ENCODE measurements at regions not wholly inside any gene's neighbourhood (a gene's known extent, or its start where the extent isn't known, plus 50 kb on each side); places are given as distances from the start of the nearest gene placed in this dataset.

DNA sequence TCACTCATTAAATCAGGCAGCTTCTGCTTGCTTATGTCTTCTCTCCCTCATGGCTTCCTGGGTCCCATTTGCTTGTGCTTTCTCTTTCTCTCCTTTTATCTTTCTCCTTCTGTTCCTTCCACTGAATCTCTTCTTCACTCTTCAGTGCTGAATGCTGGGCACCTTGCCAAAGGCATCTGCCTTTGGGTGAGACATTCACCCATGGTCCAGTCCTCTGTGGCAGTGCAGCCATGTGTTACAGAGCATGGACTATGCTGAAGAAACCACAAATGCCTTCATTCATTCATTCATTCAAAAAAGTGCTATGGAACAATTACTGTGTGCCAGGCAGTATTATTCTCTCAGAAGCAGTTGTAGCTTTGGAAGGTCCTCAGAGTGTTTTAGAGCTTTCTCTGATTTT is 344.4 kb upstream of the STXBP6 start:
- Histone ChIP-seq H3K4me3 (no peak overlapping the region), H3K4me2 (no peak overlapping the region), H3K9me3 (no peaks in the 10 kb centered on the region), H3K27ac (no peak overlapping the region), H3K4me1 (no peaks in the 10 kb centered on the region)
- no peak for ATAC-seq
- CTCF ChIA-PET = no interaction called here
- no peak for FAIRE-seq
- TF ChIP-seq CBX2 (IDR thresholded peaks at IDR 0.05; ENCODE audit: borderline replicate concordance, low read depth) (no peak), HDAC2 (IDR thresholded peaks at IDR 0.05) (no peak), CHD2 (IDR thresholded peaks at IDR 0.05; ENCODE audit: low read length, partially characterized antibody) (no peak), RAD21 (conservative IDR thresholded peaks at IDR 0.05 in 1 of 2, IDR thresholded peaks at IDR 0.05 in 1 of 2) (no peak), SMC3 (IDR thresholded peaks at IDR 0.05) (no peak), ZC3H11A (IDR thresholded peaks at IDR 0.05) (no peak)
- TF ChIP-seq, protein P1, sequence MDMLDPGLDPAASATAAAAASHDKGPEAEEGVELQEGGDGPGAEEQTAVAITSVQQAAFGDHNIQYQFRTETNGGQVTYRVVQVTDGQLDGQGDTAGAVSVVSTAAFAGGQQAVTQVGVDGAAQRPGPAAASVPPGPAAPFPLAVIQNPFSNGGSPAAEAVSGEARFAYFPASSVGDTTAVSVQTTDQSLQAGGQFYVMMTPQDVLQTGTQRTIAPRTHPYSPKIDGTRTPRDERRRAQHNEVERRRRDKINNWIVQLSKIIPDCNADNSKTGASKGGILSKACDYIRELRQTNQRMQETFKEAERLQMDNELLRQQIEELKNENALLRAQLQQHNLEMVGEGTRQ (IDR thresholded peaks at IDR 0.05) = no peak
- TF ChIP-seq, protein P2, sequence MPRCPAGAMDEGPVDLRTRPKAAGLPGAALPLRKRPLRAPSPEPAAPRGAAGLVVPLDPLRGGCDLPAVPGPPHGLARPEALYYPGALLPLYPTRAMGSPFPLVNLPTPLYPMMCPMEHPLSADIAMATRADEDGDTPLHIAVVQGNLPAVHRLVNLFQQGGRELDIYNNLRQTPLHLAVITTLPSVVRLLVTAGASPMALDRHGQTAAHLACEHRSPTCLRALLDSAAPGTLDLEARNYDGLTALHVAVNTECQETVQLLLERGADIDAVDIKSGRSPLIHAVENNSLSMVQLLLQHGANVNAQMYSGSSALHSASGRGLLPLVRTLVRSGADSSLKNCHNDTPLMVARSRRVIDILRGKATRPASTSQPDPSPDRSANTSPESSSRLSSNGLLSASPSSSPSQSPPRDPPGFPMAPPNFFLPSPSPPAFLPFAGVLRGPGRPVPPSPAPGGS (IDR thresholded peaks at IDR 0.05) = no peak
- DNase-seq (ENCODE audit: low read depth in 1 of 2, low spot score in 1 of 2) = no peak
- POLR2A ChIA-PET = no interaction called here

DNA sequence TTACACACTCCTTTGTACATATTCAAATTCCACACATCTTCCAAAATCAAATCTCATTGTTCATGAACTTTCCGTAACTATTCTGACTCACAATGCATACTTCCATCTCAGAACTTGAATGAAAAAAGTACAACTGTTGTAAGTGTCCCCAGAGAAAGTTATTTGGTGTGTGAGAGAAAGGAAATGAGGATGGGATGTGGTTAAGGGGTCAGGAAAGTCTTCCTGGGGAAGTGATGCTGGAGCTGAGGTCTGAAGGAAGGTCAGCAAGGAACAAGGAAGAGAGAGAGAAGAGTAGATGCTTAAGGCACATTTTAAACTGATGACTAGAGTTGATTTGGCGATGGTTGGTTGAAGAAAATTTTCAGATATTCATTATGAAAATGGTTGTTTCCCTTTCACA is 340.0 kb upstream of the STXBP6 start:
- POLR2A ChIA-PET = no interaction called here
- Histone ChIP-seq H3K27ac (no peak overlapping the region), H3K9me3 (no peaks in the 10 kb centered on the region), H3K4me3 (no peak overlapping the region), H3K4me1 (no peaks in the 10 kb centered on the region), H3K4me2 (no peak overlapping the region)
- CTCF ChIA-PET = interaction anchor here (1.3 kb wide), 1 partner anchor 11 kb away, joined by 3 read pairs; no protein-coding TSS in a partner anchor
- TF ChIP-seq CBX2 (IDR thresholded peaks at IDR 0.05; ENCODE audit: borderline replicate concordance, low read depth) (no peak), SMC3 (IDR thresholded peaks at IDR 0.05) (no peak), POLR2A (IDR thresholded peaks at IDR 0.05; ENCODE audit: low read length) (no peak), KDM5A (IDR thresholded peaks at IDR 0.05) (no peak), FOSB (CRISPR knock-in tag; IDR thresholded peaks at IDR 0.05) (no peak), ZSCAN20 (CRISPR knock-in tag; IDR thresholded peaks at IDR 0.05) (no peak), BHLHE40 (IDR thresholded peaks at IDR 0.05; ENCODE audit: low read depth, low read length) (no peak), SREBF2 (IDR thresholded peaks at IDR 0.05) (no peak), NPAS2 (CRISPR knock-in tag; IDR thresholded peaks at IDR 0.05; ENCODE audit: borderline replicate concordance) (no peak), HOXB5 (CRISPR knock-in tag; IDR thresholded peaks at IDR 0.05) (no peak), ZC3H11A (IDR thresholded peaks at IDR 0.05) (no peak)
- TF ChIP-seq, protein P3, sequence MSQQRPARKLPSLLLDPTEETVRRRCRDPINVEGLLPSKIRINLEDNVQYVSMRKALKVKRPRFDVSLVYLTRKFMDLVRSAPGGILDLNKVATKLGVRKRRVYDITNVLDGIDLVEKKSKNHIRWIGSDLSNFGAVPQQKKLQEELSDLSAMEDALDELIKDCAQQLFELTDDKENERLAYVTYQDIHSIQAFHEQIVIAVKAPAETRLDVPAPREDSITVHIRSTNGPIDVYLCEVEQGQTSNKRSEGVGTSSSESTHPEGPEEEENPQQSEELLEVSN (IDR thresholded peaks at IDR 0.05; ENCODE audit: borderline replicate concordance, low read depth) = no peak
- TF ChIP-seq, protein P4, sequence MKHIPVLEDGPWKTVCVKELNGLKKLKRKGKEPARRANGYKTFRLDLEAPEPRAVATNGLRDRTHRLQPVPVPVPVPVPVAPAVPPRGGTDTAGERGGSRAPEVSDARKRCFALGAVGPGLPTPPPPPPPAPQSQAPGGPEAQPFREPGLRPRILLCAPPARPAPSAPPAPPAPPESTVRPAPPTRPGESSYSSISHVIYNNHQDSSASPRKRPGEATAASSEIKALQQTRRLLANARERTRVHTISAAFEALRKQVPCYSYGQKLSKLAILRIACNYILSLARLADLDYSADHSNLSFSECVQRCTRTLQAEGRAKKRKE (CRISPR knock-in tag; IDR thresholded peaks at IDR 0.05; ENCODE audit: low read depth) = no peak
- TF ChIP-seq, protein P5, sequence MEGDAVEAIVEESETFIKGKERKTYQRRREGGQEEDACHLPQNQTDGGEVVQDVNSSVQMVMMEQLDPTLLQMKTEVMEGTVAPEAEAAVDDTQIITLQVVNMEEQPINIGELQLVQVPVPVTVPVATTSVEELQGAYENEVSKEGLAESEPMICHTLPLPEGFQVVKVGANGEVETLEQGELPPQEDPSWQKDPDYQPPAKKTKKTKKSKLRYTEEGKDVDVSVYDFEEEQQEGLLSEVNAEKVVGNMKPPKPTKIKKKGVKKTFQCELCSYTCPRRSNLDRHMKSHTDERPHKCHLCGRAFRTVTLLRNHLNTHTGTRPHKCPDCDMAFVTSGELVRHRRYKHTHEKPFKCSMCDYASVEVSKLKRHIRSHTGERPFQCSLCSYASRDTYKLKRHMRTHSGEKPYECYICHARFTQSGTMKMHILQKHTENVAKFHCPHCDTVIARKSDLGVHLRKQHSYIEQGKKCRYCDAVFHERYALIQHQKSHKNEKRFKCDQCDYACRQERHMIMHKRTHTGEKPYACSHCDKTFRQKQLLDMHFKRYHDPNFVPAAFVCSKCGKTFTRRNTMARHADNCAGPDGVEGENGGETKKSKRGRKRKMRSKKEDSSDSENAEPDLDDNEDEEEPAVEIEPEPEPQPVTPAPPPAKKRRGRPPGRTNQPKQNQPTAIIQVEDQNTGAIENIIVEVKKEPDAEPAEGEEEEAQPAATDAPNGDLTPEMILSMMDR (IDR thresholded peaks at IDR 0.05) = no peak
- no peak for ATAC-seq
- FAIRE-seq = no peak
- no peak for DNase-seq (ENCODE audit: low read depth in 1 of 2, low spot score in 1 of 2)
- WGBS (ENCODE audit: missing lambda C conversion rate) = 1% methylated on average over 2 of the region's 2 CpGs

DNA sequence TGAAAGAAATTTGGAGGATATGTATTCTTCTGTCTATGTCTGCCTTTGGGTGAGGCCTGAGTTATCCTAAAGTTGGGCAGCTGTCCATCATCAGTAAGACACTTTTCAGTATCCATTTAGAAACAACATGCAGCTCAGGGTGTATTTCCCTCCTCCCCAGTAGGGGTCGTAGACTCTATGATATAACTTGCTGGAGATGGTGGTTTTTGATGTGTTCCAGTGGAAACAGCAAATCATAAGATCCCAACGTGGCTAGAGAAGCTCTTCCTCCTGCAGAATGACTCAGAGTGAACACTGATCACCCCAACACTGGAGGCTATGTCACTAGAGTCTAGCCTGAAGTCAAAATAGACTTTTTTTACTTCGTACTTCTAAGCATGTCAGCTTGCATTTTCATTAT is 331.6 kb upstream of the STXBP6 start:
- POLR2A ChIA-PET = no interaction called here
- Histone ChIP-seq H3K27ac (no peak overlapping the region), H3K9me3 (no peaks in the 10 kb centered on the region), H3K4me1 (no peaks in the 10 kb centered on the region), H3K4me2 (no peak overlapping the region), H3K4me3 (no peak overlapping the region)
- no peak for FAIRE-seq
- WGBS (ENCODE audit: missing lambda C conversion rate) = 2% methylated on average over 3 of the region's 3 CpGs
- ATAC-seq = 0 out of 6 replicates have a peak, but pooled peaks of 1 of the 2 experiments have one; percentile 23
- peak in 1 of 2 experiments; percentile 12 for DNase-seq (ENCODE audit: low read depth in 1 of 2, low spot score in 1 of 2)
- CTCF ChIA-PET = interaction anchor here (0.9 to 1.1 kb wide), 2 partner anchors 17 to 35 kb away, joined by 3 read pairs; no protein-coding TSS in a partner anchor
- no peak for TF ChIP-seq ESRRA (IDR thresholded peaks at IDR 0.05; ENCODE audit: borderline replicate concordance, low read length)
- TF ChIP-seq SREBF2 (IDR thresholded peaks at IDR 0.05) = no peak
- no peak for TF ChIP-seq ZFP36 (IDR thresholded peaks at IDR 0.05; ENCODE audit: borderline replicate concordance, partially characterized antibody)
- no peak for TF ChIP-seq RFX5 (IDR thresholded peaks at IDR 0.05)
- TF ChIP-seq POLR2AphosphoS2 (conservative IDR thresholded peaks at IDR 0.05; ENCODE audit: low read length) = no peak
- TF ChIP-seq, protein P6, sequence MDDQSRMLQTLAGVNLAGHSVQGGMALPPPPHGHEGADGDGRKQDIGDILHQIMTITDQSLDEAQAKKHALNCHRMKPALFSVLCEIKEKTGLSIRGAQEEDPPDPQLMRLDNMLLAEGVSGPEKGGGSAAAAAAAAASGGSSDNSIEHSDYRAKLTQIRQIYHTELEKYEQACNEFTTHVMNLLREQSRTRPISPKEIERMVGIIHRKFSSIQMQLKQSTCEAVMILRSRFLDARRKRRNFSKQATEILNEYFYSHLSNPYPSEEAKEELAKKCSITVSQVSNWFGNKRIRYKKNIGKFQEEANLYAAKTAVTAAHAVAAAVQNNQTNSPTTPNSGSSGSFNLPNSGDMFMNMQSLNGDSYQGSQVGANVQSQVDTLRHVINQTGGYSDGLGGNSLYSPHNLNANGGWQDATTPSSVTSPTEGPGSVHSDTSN (IDR thresholded peaks at IDR 0.05) = no peak
- TF ChIP-seq RAD21 (conservative IDR thresholded peaks at IDR 0.05 in 1 of 2, IDR thresholded peaks at IDR 0.05 in 1 of 2) = no peak
- TF ChIP-seq, protein P7, sequence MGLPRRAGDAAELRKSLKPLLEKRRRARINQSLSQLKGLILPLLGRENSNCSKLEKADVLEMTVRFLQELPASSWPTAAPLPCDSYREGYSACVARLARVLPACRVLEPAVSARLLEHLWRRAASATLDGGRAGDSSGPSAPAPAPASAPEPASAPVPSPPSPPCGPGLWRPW (IDR thresholded peaks at IDR 0.05) = no peak
- no peak for TF ChIP-seq JUNB (IDR thresholded peaks at IDR 0.05)
- no peak for TF ChIP-seq HOXA7 (CRISPR knock-in tag; IDR thresholded peaks at IDR 0.05)
- TF ChIP-seq MYC (IDR thresholded peaks at IDR 0.05; ENCODE audit: borderline replicate concordance, low read length) = no peak
- no peak for TF ChIP-seq PHF8 (IDR thresholded peaks at IDR 0.05; ENCODE audit: borderline replicate concordance, low read depth)
